H1 (cell line): ENCODE measurements at regions not wholly inside any gene's neighbourhood (a gene's known extent, or its start where the extent isn't known, plus 50 kb on each side); places are given as distances from the start of the nearest gene placed in this dataset.

Experiments used
- CTCF ChIA-PET: fragments of 300-600 bp; sonication (Branson Sonifier 250); formaldehyde crosslinking; loops from one replicate; lab custom pipeline; 2021; ENCODE audit not compliant: partially characterized antibody; lab: Charles Lee
- POLR2A ChIA-PET: fragments of 300-600 bp; sonication (Branson Sonifier 250); formaldehyde crosslinking; loops from one replicate; lab custom pipeline; 2021; ENCODE audit warnings: inconsistent platforms; ENCODE audit not compliant: partially characterized antibody; lab: Charles Lee
- DNase-seq, 2 experiments: peaks; one replicate each; pipeline versions ENCODE4 v3.0.0 to v3.0.0-alpha.2; 2010 to 2022; ENCODE audit warnings: low spot score in 2 of 2, low read depth in 1 of 2, mixed read lengths in 1 of 2
- FAIRE-seq: peaks from 2 replicates; lab custom pipeline; 2011; peaks lifted over from hg19 to GRCh38; lab: Jason Lieb, UNC
- H2AFZ ChIP-seq: 2 replicates; pipeline ENCODE4 v1.8.1; 2012; ENCODE audit warnings: low read length, inconsistent platforms
- H2AK5ac ChIP-seq: 2 replicates; pipeline ENCODE4 v1.6.1; 2013; ENCODE audit warnings: low read depth, low read length
- H2BK120ac ChIP-seq: replicated peaks from 2 replicates; pipeline ENCODE3; 2013; ENCODE audit warnings: low read depth, low read length, inconsistent platforms
- H2BK12ac ChIP-seq: 2 replicates; pipeline ENCODE4 v1.6.1; 2013; ENCODE audit warnings: low read depth, low read length
- H2BK15ac ChIP-seq: 2 replicates; pipeline ENCODE4 v1.6.1; 2013; ENCODE audit warnings: low read length
- H2BK20ac ChIP-seq: 2 replicates; pipeline ENCODE4 v1.6.1; 2013; ENCODE audit warnings: low read length
- H2BK5ac ChIP-seq: 2 replicates; pipeline ENCODE4 v1.6.1; 2013; ENCODE audit warnings: low read depth, low read length
- H3K14ac ChIP-seq: 2 replicates; pipeline ENCODE4 v1.6.1; 2013; ENCODE audit warnings: inconsistent platforms; ENCODE audit not compliant: insufficient read length
- H3K18ac ChIP-seq: 2 replicates; pipeline ENCODE4 v1.6.1; 2013; ENCODE audit warnings: low read length; ENCODE audit errors: extremely low read depth
- H3K23ac ChIP-seq: 2 replicates; pipeline ENCODE4 v1.6.1; 2013; ENCODE audit warnings: inconsistent platforms; ENCODE audit not compliant: insufficient read length
- H3K23me2 ChIP-seq: 2 replicates; pipeline ENCODE4 v1.6.1; 2013; ENCODE audit warnings: low read depth, low read length
- H3K27ac ChIP-seq: 2 replicates; pipeline ENCODE4 v1.6.1; 2011; ENCODE audit warnings: low read depth, low read length, inconsistent platforms
- H3K27me3 ChIP-seq, 4 experiments: replicated peaks in 1 of 4; 1 replicate in 1 of 4; 2 replicates in 3 of 4; pipeline versions ENCODE4 v1.6.1 to v1.8.1; 2011 to 2013; ENCODE audit warnings: low read length in 3 of 4, mild to moderate bottlenecking in 3 of 4, inconsistent platforms in 2 of 4, mixed read lengths in 2 of 4, moderate library complexity in 1 of 4; ENCODE audit not compliant: control insufficient read depth in 3 of 4, insufficient read depth in 3 of 4; ENCODE audit errors: extremely low read depth in 1 of 4
- H3K36me3 ChIP-seq, 4 experiments: 2 replicates each; pipeline versions ENCODE4 v1.6.1 to v1.8.1; 2011 to 2013; ENCODE audit warnings: mild to moderate bottlenecking in 4 of 4, low read length in 3 of 4, moderate library complexity in 2 of 4, control low read depth in 1 of 4, inconsistent platforms in 1 of 4; ENCODE audit not compliant: insufficient read depth in 4 of 4, control insufficient read depth in 2 of 4
- H3K4ac ChIP-seq: replicated peaks from 2 replicates; pipeline ENCODE3; 2013; ENCODE audit warnings: low read length, low read depth, mixed read lengths, inconsistent platforms; ENCODE audit not compliant: insufficient read length
- H3K4me1 ChIP-seq, 4 experiments: replicated peaks in 1 of 4; 1 replicate in 1 of 4; 2 replicates in 3 of 4; pipeline versions ENCODE4 v1.6.1 to v1.8.1; 2011 to 2013; ENCODE audit warnings: low read length in 3 of 4, inconsistent platforms in 2 of 4, mixed read lengths in 1 of 4; ENCODE audit not compliant: insufficient read depth in 4 of 4, control insufficient read depth in 3 of 4
- H3K4me2 ChIP-seq, 2 experiments: 2 replicates each; pipeline versions ENCODE4 v1.6.1 to v1.8.1; 2011 to 2013; ENCODE audit warnings: low read depth in 2 of 2, low read length in 2 of 2, control low read depth in 1 of 2, inconsistent platforms in 1 of 2, mild to moderate bottlenecking in 1 of 2; ENCODE audit not compliant: insufficient read depth in 1 of 2
- H3K4me3 ChIP-seq, 4 experiments: fragments of 200-600, 300-600 bp in 1 of 4; sonication (generic), shearing (Covaris generic), sonication (Bioruptor Twin) in 1 of 4; 2 replicates each; pipeline versions ENCODE4 v1.5.1 to v1.8.1; 2011 to 2016; ENCODE audit warnings: low read length in 4 of 4, low read depth in 3 of 4, control low read depth in 2 of 4, inconsistent platforms in 2 of 4, mild to moderate bottlenecking in 2 of 4, mixed read lengths in 1 of 4, moderate library complexity in 1 of 4; ENCODE audit not compliant: insufficient read depth in 2 of 4; ENCODE audit errors: extremely low read depth in 1 of 4
- H3K56ac ChIP-seq: replicated peaks from 2 replicates; pipeline ENCODE3; 2013; ENCODE audit warnings: low read depth, mild to moderate bottlenecking, mixed read lengths, low read length, inconsistent platforms; ENCODE audit not compliant: insufficient read length
- H3K79me1 ChIP-seq: 2 replicates; pipeline ENCODE4 v1.6.1; 2013; ENCODE audit warnings: low read depth, low read length, control low read depth
- H3K79me2 ChIP-seq, 2 experiments: 2 replicates each; pipeline versions ENCODE4 v1.6.1 to v1.8.1; 2012 to 2013; ENCODE audit warnings: low read length in 2 of 2, mild to moderate bottlenecking in 2 of 2, inconsistent platforms in 1 of 2; ENCODE audit not compliant: insufficient read depth in 2 of 2, control insufficient read depth in 1 of 2
- H3K9ac ChIP-seq, 4 experiments: replicated peaks in 1 of 4; 1 replicate in 1 of 4; 2 replicates in 3 of 4; pipeline versions ENCODE4 v1.6.1 to v1.8.1; 2011 to 2013; ENCODE audit warnings: low read depth in 3 of 4, low read length in 3 of 4, control low read depth in 2 of 4, mild to moderate bottlenecking in 2 of 4, moderate library complexity in 2 of 4, inconsistent platforms in 1 of 4; ENCODE audit errors: extremely low read depth in 1 of 4
- H3K9me3 ChIP-seq, 2 experiments: 2 replicates each; pipeline versions ENCODE4 v1.6.1 to v1.8.1; 2012 to 2013; ENCODE audit warnings: mild to moderate bottlenecking in 2 of 2, moderate library complexity in 2 of 2, control low read depth in 1 of 2, inconsistent platforms in 1 of 2, low read depth in 1 of 2, low read length in 1 of 2, mixed read lengths in 1 of 2; ENCODE audit not compliant: insufficient read depth in 2 of 2
- H4K20me1 ChIP-seq, 2 experiments: replicated peaks in 1 of 2; 2 replicates each; pipeline versions ENCODE3 to v1.8.1; 2011 to 2013; ENCODE audit warnings: inconsistent platforms in 2 of 2, low read length in 2 of 2, mild to moderate bottlenecking in 1 of 2; ENCODE audit not compliant: insufficient read depth in 2 of 2, control insufficient read depth in 1 of 2
- H4K5ac ChIP-seq: 2 replicates; pipeline ENCODE4 v1.6.1; 2013; ENCODE audit warnings: low read length, low read depth, mixed read lengths, inconsistent platforms; ENCODE audit not compliant: insufficient read length
- H4K8ac ChIP-seq: 2 replicates; pipeline ENCODE4 v1.8.0; 2013; ENCODE audit warnings: mild to moderate bottlenecking, moderate library complexity, low read length, inconsistent platforms; ENCODE audit not compliant: insufficient read depth; ENCODE audit errors: extremely low read depth
- H4K91ac ChIP-seq: replicated peaks from 2 replicates; pipeline ENCODE3; 2013; ENCODE audit warnings: low read length, mixed read lengths, inconsistent platforms; ENCODE audit not compliant: insufficient read length
- BACH1 ChIP-seq: IDR thresholded peaks from 2 replicates; pipeline ENCODE4 v1.6.1; 2012; ENCODE audit warnings: low read length, improper control_type of control experiment
- CEBPB ChIP-seq: IDR thresholded peaks from 2 replicates; pipeline ENCODE4 v1.6.1; 2012; ENCODE audit warnings: low read depth, low read length
- CTBP2 ChIP-seq: IDR thresholded peaks from 2 replicates; pipeline ENCODE4 v1.7.0; 2011; ENCODE audit warnings: borderline replicate concordance, mild to moderate bottlenecking, moderate library complexity, mixed read lengths, low read length; ENCODE audit not compliant: insufficient read depth, insufficient read length
- E2F6 ChIP-seq: IDR thresholded peaks from 2 replicates; pipeline ENCODE4 v1.6.1; 2012; ENCODE audit warnings: inconsistent platforms
- EP300 ChIP-seq, 2 experiments: IDR thresholded peaks; 1 replicate in 1 of 2; 2 replicates in 1 of 2; pipeline ENCODE4 v1.6.1; 2011 to 2012; ENCODE audit warnings: low read depth in 2 of 2, low read length in 2 of 2, mild to moderate bottlenecking in 2 of 2, borderline replicate concordance in 1 of 2, inconsistent platforms in 1 of 2, moderate library complexity in 1 of 2
- NANOG ChIP-seq: IDR thresholded peaks from 2 replicates; pipeline ENCODE4 v1.6.1; 2011; ENCODE audit warnings: low read length, low read depth, mild to moderate bottlenecking, inconsistent platforms; ENCODE audit not compliant: insufficient read depth, poor library complexity, severe bottlenecking
- PHF8 ChIP-seq: fragments of 200-600 bp; sonication (generic); conservative IDR thresholded peaks from 2 replicates; pipeline ENCODE4 v1.7.1; 2012; ENCODE audit warnings: low read depth, mild to moderate bottlenecking, inconsistent platforms, low read length, moderate library complexity
- POU5F1 ChIP-seq: IDR thresholded peaks from 2 replicates; pipeline ENCODE4 v1.6.1; 2011; ENCODE audit warnings: low read depth, mild to moderate bottlenecking, low read length, moderate library complexity
- SIN3A ChIP-seq, 2 experiments: IDR thresholded peaks in 1 of 2; conservative IDR thresholded peaks in 1 of 2; 2 replicates each; pipeline ENCODE4 v1.6.1; 2011 to 2012; ENCODE audit warnings: low read length in 2 of 2, improper control_type of control experiment in 1 of 2, low read depth in 1 of 2, mild to moderate bottlenecking in 1 of 2
- SIX5 ChIP-seq: IDR thresholded peaks from 2 replicates; pipeline ENCODE4 v1.6.1; 2011; ENCODE audit warnings: mild to moderate bottlenecking, low read depth, low read length
- SUZ12 ChIP-seq: fragments of 200-600 bp; sonication (generic); IDR thresholded peaks from 2 replicates; pipeline ENCODE4 v1.6.1; 2012; ENCODE audit warnings: mild to moderate bottlenecking, inconsistent platforms, low read length, moderate library complexity, mixed read lengths
- TAF1 ChIP-seq: IDR thresholded peaks from 2 replicates; pipeline ENCODE4 v1.6.1; 2011; ENCODE audit warnings: mild to moderate bottlenecking, low read depth, low read length
- WGBS, 2 experiments: shearing (Covaris generic) in 1 of 2; methylation state at CpG; one replicate each; pipeline versions ENCODE4 v1.1.6 to v1.1.7; 2013 to 2015; ENCODE audit warnings: low lambda C conversion rate in 2 of 2, mixed read lengths in 2 of 2, inconsistent platforms in 1 of 2, low coverage in 1 of 2, missing lambda C conversion rate in 1 of 2; ENCODE audit not compliant: insufficient replicate concordance in 2 of 2, insufficient coverage in 1 of 2, insufficient read length in 1 of 2; ENCODE audit errors: extremely low coverage in 1 of 2, missing lambda C conversion rate in 1 of 2; 5-methylcytosine and 5-hydroxymethylcytosine counted together
- TF ChIP-seq, protein P1 (sequence below): IDR thresholded peaks from 2 replicates; pipeline ENCODE4 v1.6.1; 2012; ENCODE audit warnings: inconsistent platforms

DNA sequence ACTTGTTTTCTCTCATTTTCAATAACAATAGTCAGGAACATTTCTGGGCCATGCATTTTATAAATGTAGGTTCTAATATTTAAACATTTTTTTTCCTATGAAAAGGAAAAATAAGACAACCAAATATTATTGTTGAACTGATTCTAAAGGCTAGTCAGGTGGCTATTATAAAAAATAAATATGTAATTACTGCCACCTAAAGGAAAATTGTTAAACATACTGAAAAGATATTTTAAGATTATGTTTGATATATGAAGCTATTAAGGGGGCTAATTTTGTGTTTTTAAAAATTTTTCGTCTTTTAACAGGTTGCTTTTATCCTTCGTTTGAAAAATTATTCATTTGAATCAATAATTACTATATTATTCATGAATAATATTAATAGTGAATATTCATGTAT is 62.2 kb upstream of the FDX1 start:
- no peak overlapping the region for H3K4ac ChIP-seq
- H2BK120ac ChIP-seq, result no peak overlapping the region
- no peak overlapping the region for H3K9ac ChIP-seq
- no peak overlapping the region for H3K18ac ChIP-seq
- no peak overlapping the region for H2BK15ac ChIP-seq
- no peak overlapping the region for H3K14ac ChIP-seq
- no peak overlapping the region for H3K4me2 ChIP-seq
- no peak overlapping the region for H2BK5ac ChIP-seq
- DNase-seq, result no peak
- H4K5ac ChIP-seq, result no peak overlapping the region
- no peak overlapping the region for H2AK5ac ChIP-seq
- H4K20me1 ChIP-seq, result no peaks in the 10 kb centered on the region
- no peak for FAIRE-seq
- no peak overlapping the region for H2AFZ ChIP-seq
- H4K8ac ChIP-seq, result no peak overlapping the region
- H3K56ac ChIP-seq, result no peak overlapping the region
- no peaks in the 10 kb centered on the region for H3K79me1 ChIP-seq
- H3K4me3 ChIP-seq, result no peak overlapping the region
- no peak overlapping the region for H3K27ac ChIP-seq
- no peak overlapping the region for H4K91ac ChIP-seq
- 93% methylated on average over 2 of the region's 2 CpGs; no CpG with 5 or more reads in 1 of the 2 experiments for WGBS, 2 experiments
- no peak overlapping the region for H2BK20ac ChIP-seq
- H3K9me3 ChIP-seq, result 0 out of 4 replicates have a peak, but pooled peaks cover 0 to 3% of the 10 kb centered on the region in 2 experiments
- no peaks in the 10 kb centered on the region for H3K27me3 ChIP-seq
- ChIA-PET POLR2A (no interaction called here), CTCF (interaction anchor here (0.6 to 2.0 kb wide), 3 partner anchors 10 to 166 kb away, joined by 3 to 12 read pairs (median 5); no protein-coding TSS in a partner anchor)
- H3K23me2 ChIP-seq, result peaks cover 2% of the 10 kb centered on the region; the same call in 1 of the 2 replicates
- H2BK12ac ChIP-seq, result no peak overlapping the region
- H3K79me2 ChIP-seq, result no peaks in the 10 kb centered on the region
- peaks cover 0 to 6% (median 4%) of the 10 kb centered on the region in 4 experiments; a peak in 4 of 7 replicates for H3K4me1 ChIP-seq
- no peaks in the 10 kb centered on the region for H3K36me3 ChIP-seq
- no peak overlapping the region for H3K23ac ChIP-seq
- TF ChIP-seq CTBP2, result no peak
- TF ChIP-seq EP300 (IDR thresholded peaks at IDR 0.05; ENCODE audit: borderline replicate concordance in 1 of 2, low read depth in 2 of 2, low read length in 2 of 2), result no peak
- TF ChIP-seq SUZ12, result no peak
- no peak for TF ChIP-seq NANOG
- no peak for TF ChIP-seq E2F6
- no peak for TF ChIP-seq CEBPB
- no peak for TF ChIP-seq SIX5
- no peak for TF ChIP-seq SIN3A (conservative IDR thresholded peaks at IDR 0.05 in 1 of 2, IDR thresholded peaks at IDR 0.05 in 1 of 2; ENCODE audit: low read depth in 1 of 2, low read length in 2 of 2)
- TF ChIP-seq, protein P1, sequence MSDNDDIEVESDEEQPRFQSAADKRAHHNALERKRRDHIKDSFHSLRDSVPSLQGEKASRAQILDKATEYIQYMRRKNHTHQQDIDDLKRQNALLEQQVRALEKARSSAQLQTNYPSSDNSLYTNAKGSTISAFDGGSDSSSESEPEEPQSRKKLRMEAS, result no peak
- TF ChIP-seq TAF1, result no peak
- no peak for TF ChIP-seq BACH1
- no peak for TF ChIP-seq PHF8
- TF ChIP-seq POU5F1, result no peak
